IPS-NIHi11 (cell line): ENCODE measurements at regions not wholly inside any gene's neighbourhood (a gene's known extent, or its start where the extent isn't known, plus 50 kb on each side); places are given as distances from the start of the nearest gene placed in this dataset.
"Not testable (repeated sequence)": the region's sequence is repeated elsewhere in the genome, so short reads cannot be mapped to it uniquely, and the experiment has no call there.

Experiments
- DNase-seq: peaks from one replicate; pipeline ENCODE4 v3.0.0; 2012; ENCODE audit warnings: mixed read lengths, low spot score

DNA sequence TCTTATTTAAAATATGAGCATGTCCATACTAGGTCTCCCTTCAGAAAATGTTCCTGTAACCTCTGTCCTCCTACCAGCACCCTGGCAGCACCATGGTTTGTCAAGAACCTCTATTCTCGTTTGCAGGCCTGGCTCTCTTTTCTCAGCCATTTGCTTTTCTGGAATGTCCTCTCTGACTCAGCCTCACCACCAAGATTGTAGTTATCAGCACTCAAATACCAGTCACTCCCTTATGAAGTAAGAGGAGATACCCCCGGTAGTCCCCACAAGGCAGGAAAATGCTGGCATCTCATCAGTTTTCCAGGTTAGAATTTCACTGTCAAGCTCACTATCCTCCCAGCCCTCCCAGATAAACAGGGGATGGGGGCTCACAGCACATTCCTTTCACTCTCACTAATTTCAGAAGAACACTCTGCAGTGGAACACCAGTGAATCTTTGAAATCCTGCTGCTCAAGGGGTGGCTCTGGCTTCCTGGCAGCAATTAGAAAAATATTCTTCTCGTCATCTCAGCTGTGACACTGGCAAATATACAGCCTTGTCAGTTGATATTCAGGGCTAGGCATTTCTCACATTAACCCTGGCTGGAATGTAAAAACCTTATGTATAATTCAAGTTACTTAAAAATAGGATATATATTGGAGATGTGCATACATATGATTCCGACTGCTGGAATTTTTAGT lies 129.2 kb downstream of the TBX18 start:
- no peak for DNase-seq

DNA sequence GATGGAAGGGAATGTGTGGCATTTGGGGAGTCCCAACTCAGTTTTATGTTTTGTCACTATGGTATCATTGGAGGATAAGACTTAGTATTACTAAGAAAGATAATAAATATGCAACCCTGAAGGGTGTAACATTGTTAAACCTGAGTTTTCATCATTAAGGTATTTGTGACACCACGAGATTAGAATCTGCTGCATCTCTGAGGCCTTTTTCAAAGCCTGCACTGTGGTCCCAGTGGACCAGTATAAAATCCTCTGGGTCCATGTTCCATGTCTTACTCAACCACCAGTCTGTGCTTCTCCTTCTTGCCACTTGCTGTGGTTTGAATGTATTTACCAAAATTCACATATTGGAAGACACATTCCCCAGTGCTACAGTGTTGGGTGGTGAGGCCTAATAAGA lies 130.6 kb downstream of the TBX18 start:
- no peak for DNase-seq

DNA sequence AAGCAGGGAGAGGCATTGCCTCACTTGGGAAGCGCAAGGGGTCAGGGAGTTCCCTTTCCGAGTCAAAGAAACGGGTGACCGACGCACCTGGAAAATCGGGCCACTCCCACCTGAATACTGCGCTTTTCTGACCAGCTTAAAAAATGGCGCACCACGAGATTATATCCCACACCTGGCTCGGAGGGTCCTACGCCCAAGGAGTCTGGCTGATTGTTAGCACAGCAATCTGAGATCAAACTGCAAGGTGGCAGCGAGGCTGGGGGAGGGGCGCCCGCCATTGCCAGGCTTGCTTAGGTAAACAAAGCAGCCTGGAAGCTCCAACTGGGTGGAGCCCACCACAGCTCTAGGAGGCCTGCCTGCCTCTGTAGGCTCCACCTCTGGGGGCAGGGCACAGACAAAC lies 137.9 kb downstream of the TBX18 start:
- DNase-seq = not testable (repeated sequence)

DNA sequence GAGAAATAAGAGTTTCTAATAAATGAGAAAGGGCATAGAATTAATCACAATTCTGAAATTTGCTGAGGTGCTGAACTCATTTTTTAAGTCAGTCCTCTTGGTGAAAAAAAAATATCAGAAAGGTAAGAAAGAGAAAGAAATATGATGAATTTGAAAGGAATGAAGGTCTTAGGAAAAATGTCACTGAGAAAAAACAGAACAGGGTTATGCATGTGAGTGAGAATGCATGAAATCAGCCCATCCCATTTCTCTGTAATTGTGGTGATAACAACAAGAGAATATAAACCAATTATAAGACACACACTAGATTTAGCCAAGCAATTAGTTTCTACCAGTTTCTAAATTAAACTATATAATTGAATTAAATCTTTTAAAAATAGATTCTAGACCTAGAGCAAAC lies 138.9 kb downstream of the TBX18 start:
- no peak for DNase-seq

DNA sequence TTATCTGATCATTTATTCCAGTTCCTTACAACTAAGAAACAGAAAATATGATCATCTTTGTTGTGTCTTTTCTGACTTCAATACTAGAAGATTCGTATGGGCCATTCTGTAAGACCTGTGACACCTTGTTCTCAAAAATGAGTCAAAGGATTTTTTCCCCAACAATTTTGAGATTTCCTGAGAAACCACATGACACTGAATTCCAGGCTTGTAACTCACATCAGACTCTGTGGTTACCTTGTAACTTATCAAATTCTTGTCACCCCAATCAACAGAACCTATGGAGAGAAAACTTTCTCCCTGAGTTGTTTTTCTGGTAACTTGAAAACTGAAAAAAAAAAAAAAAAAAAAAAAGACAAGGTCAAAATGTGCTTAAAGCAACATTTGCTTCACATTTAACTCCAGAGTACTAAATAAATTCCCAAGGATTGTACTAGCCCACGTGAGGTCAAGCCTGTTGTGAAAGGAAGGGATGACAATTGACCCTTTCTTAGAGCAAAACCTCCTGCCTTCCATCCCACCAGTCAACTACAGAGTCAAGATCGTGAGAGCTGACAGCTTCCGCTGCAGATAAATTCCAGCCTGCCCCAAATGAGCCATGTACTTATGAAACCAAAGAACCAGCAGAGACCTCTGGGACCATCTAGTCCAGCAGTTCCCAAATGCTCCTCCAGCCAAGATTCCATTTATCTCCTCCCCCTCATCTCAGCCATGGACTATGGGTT lies 140.3 kb downstream of the TBX18 start:
- DNase-seq = no peak

DNA sequence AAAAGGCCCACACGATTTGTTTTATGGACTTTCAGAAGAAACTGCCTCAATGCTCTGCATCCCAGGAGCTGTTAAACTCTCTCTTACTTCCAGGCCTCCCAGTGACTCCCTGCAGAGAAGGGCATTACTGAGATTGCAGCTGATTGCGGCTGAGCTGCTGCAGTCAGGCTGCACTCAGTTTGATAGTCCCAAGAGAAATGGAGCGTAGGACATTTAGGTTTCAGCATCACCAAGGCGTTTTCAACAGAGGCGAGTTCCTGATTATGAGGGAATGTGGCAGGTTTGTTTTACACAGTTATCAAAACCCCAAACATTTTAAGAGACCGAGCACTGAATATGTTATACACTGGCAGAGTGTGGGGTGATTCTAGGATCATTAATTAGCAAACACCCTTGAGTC lies 145.6 kb downstream of the TBX18 start:
- DNase-seq = peak; percentile 58

DNA sequence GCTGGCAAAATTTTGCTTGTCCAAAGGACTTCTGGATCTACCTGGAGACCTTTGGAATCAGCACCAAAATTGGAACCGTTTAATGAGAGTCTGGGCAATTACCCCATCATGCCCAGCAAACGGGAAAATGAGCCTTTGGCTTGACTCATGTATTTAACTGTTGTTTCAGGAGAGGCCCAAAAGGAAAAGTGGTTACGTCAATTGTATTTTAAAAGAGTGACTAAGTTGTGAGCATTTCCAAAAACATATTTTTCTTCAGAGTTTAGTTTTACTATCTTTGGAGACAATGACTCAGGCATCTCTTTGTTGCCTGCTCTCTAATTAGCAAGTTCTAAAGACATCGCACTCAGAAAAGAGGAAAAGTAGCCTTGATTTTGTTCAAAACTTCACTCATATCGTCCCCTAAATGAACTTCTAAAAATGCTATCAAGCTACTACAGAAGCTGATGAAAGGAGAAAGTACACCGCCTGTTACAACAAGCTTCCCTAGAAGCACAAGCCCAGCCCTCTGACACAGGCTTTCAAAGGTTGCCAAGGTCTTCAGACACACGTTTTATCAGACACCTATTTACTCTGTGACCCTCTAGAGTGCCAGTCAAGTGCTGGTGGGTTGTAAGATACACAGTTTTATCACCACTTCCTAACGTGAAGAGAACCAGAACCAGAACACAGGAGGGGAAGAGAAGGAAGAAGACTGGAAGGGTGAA lies 146.2 kb downstream of the TBX18 start:
- no peak for DNase-seq

DNA sequence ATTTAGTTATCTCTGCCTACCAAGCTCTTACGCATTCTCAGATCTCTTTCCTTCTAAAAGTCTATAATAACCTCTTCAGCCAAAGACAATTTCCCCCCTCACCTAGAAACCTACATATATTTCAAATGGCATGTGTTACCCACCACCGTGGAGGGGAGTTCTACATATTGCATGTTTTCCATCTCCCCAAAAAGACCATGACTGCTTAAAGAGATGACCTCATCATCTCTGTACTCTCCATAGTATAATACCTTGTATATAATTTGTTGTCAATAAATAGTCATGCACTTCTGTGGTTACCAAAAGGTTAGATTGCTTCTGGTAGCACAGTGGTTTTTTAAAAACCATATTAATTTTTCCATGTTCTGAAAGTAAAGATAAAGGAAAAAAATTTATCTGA lies 148.4 kb downstream of the TBX18 start:
- DNase-seq = no peak

DNA sequence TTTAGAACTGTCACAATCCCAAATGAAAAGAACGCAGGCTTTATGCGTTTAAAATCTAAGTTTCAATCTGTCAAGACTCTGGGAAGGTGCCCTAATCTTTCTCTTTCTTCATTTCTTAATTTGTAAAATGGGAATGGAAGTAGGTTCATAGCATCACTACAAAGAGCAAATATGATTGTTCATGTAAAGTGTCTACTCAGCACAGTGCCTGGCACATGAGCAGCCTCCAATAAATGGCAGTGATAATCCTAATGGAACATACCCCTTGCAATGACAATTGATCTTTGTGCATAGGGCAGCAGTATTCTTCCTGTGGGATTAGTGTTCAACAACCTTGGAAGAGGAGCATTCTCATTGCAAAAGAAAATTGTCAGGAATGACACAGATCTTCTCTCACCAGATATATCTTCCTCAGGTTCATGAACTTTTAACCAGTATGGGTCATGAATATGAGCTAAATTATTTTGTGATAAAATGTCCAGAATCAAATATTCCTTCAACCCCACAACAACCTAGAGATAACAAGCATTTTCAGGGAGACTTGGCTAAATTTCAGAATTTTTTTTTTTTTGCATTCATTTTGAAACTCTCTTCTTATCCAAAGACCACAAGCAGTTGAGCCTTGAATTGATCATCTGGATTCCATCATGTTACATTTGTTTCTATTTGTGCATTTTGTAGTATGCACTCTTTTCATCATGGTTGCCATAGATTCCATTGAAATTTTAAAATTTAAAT lies 149.1 kb downstream of the TBX18 start:
- DNase-seq = no peak

DNA sequence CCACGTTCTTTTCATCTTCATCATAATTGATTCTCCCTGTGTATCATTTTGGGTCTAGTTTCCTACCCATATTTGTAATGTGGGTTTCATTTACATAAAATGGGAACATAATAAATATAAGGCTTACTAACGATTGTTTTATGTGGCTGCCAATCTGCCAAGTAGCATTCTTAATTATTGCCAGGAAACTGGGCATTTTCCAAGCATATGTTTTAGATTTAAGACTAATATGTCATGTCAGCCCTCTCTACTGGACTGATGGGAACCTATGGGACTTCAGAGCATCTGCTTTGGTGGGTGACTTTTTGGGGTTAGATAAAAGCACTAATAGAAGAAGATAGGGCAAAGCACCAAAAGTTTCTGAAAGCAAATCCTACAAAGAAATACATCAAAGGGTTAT lies 157.5 kb downstream of the TBX18 start:
- DNase-seq = no peak

DNA sequence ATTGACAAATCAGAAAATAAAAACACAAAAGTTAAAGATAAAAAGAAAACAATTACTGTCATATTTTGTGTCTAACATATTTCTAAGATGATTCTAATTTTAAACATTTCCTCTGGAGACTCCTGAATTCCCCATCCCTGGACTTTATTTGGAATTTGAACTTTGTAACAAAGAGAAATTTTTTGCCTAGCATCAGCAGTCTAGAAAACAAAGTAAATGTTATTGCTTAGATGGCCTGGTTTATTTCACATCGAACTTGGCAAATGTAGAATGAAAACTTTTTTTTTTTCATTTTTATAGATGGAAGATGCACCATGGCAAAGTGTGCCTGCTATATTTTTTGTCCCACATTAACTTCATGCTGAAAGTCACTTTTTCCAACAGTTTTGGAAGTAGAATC lies 159.1 kb downstream of the TBX18 start:
- DNase-seq = no peak

DNA sequence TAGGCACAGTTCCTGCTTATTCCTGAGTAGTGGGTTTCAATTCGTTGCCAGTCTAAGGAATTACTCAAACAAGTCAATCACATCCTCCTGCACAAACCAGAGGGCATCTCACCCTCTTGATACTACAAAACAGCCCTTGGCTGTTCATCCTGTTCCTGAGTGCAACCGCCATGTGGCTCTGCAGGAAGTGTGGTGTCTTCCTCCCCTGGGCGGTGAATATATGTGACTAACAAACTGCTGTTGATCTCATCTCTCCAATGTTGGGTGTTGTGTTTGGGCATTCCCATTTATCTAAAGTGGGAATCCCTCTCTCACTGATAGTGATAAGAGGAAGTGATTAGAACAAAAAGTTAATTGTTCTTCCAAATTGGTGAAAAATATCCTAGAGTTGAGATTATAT lies 163.0 kb downstream of the TBX18 start:
- DNase-seq = no peak

DNA sequence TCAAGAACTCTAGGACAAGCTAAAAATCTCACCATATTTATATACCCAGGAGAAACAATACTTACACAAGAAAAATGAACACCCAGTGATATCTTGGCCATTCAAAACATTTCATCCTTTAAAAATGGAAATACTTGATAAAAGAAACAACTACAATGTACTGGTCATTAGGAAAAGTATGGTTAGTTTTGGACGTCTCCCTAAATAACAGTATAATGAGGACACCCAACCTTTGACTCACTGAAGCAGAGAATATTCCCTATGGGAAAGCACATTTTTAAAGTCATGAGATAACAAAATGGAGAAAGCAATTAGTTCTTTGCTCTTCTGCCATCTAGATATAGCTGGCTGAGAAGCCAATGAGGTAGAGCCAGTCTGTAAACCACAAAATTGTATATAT lies 164.4 kb downstream of the TBX18 start:
- no peak for DNase-seq

DNA sequence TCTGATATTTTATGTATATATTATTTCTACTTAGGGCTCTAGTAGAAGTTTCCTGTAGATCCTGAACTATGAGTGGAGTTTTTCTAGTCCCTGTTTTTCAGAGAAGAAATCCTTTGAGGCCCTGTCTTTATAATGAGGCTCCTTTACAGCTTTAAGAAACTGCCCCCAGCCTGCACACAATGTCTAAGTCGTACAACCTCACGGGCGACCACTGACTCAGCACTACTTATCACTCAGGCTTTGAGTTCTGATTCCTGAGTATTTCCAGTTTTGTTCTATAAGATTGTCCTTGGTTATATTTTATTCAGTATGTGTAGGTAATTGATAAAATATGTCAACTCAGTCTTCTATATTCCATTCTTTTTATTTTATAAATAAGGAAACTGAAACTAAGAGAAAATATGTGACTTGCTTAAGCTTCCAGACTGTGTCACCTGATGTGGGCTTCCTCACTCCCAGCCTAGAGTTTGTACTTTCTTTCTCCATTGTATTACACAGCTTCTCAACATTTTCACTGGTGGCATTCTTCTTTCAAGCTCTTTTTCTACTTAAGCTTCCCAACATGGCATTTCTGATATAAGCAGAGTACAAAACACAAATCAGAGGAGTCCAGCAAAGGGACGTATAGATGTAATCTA lies 167.0 kb downstream of the TBX18 start:
- DNase-seq = no peak

DNA sequence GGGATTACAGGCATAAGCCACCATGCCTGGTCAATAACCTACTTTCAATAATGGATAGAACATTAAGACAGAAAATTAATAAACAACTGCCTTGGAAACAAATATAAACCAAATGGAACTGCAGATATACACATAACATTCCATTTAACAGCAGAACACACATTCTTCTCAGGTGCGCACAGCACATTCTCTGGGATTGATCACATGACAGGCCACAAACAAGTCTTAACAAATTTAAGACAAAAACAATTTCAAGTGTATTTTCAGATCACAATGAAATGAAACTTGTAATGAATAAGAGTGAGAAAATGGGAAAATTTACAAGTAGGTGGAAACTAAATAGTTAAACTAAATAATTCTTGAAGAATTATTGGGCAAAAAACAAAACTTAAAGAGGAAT lies 167.9 kb downstream of the TBX18 start:
- DNase-seq = no peak

DNA sequence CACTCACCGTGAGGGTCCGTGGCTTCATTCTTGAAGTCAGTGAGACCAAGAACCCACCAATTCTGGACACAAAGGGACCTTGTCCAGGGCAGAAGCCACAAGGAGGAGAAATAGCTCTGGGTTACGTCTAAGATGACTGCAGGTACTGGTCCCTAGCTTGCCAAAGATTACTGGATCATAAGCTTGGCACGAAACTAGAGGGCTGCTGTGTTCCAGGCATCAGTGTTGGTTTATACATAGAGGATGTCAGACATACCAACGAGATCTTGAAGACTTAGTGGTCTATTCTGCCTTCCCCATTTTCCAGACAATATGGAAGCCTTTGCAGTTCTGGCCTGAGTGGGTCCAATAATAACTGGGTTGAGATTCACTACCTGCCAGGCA lies 175.7 kb downstream of the TBX18 start:
- DNase-seq = no peak

DNA sequence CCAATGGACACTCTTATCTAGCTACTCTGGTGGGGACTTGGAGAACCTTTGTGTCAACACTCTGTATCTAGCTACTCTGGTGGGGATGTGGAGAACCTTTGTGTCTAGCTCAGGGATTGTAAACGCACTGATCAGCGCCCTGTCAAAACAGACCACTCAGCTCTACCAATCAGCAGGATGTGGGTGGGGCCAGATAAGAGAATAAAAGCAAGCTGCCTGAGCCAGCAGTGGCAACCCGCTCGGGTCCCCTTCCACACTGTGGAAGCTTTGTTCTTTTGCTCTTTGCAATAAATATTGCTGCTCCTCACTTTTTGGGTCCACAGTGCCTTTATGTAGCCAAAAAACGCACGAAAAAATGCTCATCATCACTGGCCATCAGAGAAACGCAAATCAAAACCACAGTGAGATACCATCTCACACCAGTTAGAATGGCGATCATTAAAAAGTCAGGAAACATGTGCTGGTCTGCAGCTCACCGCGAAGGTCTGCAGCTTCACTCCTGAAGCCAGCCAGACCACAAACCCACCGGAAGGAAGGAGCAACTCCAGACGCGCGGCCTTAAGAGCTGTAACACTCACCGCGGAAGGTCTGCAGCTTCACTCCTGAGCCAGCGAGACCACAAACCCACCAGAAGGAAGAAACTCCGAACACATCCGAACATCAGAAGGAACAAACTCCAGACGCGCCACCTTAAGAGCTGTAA lies 176.3 kb downstream of the TBX18 start:
- DNase-seq = not testable (repeated sequence)

DNA sequence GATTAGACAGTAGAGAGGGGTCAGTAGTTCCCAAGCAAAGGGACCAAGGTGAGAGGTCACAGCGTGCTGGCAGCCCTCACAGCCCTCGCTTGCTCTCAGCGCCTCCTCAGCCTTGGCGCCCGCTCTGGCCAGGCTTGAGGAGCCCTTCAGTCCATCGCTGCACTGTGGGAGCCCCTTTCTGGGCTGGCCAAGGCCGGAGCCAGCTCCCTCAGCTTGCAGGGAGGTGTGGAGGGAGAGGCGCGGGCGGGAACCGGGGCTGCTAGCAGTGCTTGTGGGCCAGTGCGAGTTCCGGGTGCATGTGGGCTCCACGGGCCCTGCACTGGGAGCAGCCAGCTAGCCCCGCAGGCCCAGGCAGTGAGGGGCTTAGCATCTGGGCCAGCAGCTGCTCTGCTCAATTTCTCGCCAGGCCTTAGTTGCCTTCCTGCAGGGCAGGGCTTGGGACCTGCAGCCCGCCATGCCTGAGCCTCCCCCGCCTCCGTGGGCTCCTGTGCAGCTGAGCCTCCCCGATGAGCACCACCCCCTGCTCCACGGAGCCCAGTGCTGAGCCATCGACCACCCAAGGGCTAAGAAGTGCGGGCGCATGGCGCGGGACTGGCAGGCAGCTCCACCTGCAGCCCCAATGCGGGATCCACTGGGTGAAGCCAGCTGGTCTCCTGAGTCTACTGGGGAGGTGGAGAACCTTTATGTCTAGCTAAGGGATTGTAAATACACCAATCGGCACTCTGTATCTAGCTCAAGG lies 177.0 kb downstream of the TBX18 start:
- not testable (repeated sequence) for DNase-seq

DNA sequence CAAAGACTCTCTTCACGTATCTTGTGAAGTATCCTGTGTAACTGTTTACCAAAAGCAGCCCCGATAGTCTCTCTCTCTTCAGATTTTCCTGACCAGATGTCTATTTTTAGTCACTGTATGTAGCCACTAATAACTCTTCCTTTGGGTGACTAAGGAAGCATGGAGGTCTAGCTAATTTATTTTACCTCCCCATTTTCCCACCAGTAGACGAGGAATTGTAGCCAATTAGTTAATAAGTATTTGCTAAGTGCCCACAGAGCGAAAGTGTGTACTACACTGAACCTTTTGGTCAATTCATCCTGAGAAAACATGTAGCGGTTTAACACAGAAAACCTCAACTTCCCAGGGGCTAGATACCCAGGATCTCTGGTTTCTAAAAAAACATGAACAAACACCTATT lies 180.6 kb downstream of the TBX18 start:
- no peak for DNase-seq

DNA sequence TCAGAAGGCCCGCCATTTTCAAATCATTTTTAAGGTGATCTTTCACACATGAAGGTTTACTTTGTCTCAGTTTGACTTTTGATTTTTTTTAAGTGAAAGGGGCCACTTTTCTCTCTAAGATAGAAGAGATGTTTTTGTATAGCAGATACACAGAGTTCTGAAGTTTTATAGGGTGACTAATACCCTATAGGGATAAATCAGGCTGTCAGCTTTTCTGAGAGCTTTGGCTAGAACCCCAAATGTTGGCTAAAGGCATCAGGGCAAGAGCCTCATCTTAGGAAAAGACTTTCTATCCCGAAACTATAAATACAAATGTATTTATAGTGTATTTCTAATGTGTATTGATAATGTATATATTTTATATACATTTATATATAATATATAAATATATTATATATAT lies 181.4 kb downstream of the TBX18 start:
- DNase-seq = no peak
